ENCODE measurements at regions not wholly inside any gene's neighbourhood (a gene's known extent, or its start where the extent isn't known, plus 50 kb on each side); places are given as distances from the start of the nearest gene placed in this dataset.

GRCh38 chr16:26198221-26198620 lies 506.5 kb downstream of the HS3ST4 start:
- Histone ChIP-seq H3K4me3 (ENCODE audit: low read depth, low read length, poor library complexity, severe bottlenecking) (no peak overlapping the region), H3K9me3 (ENCODE audit: low read length) (no peaks in the 10 kb centered on the region), H4K20me1 (ENCODE audit: insufficient read depth, low read length) (no peaks in the 10 kb centered on the region), H3F3A (ENCODE audit: insufficient read depth, low read length) (no peaks in the 10 kb centered on the region), H3K4me1 (ENCODE audit: insufficient read depth, low read length, severe bottlenecking) (no peaks in the 10 kb centered on the region), H3K4me2 (ENCODE audit: low read length) (no peak overlapping the region), H3K9ac (ENCODE audit: low read length) (no peak overlapping the region), H3K27me3 (ENCODE audit: insufficient read depth, low read length) (no peaks in the 10 kb centered on the region), H2AFZ (ENCODE audit: low read length) (no peak overlapping the region), H3K36me3 (ENCODE audit: insufficient read depth, low read length) (no peaks in the 10 kb centered on the region), H3K27ac (ENCODE audit: low read depth, low read length, poor library complexity, severe bottlenecking) (no peak overlapping the region), H3K79me2 (ENCODE audit: insufficient read depth, low read length) (no peaks in the 10 kb centered on the region), H3K9me2 (ENCODE audit: low read depth, low read length) (no peaks in the 10 kb centered on the region)
- TF ChIP-seq EZH2 (IDR thresholded peaks at IDR 0.05; ENCODE audit: borderline replicate concordance, low read length) (no peak), CTCF (IDR thresholded peaks at IDR 0.05; ENCODE audit: low read length) (no peak)

- Histone ChIP-seq H3K9me3 (ENCODE audit: low read length) (no peaks in the 10 kb centered on the region), H2AFZ (ENCODE audit: low read length) (no peak overlapping the region), H3K27ac (ENCODE audit: low read depth, low read length, poor library complexity, severe bottlenecking) (no peak overlapping the region), H3K4me3 (ENCODE audit: low read depth, low read length, poor library complexity, severe bottlenecking) (no peak overlapping the region), H3K4me1 (ENCODE audit: insufficient read depth, low read length, severe bottlenecking) (no peaks in the 10 kb centered on the region), H3F3A (ENCODE audit: insufficient read depth, low read length) (no peaks in the 10 kb centered on the region), H3K27me3 (ENCODE audit: insufficient read depth, low read length) (no peaks in the 10 kb centered on the region), H3K4me2 (ENCODE audit: low read length) (no peak overlapping the region), H3K9me2 (ENCODE audit: low read depth, low read length) (no peaks in the 10 kb centered on the region), H4K20me1 (ENCODE audit: insufficient read depth, low read length) (no peaks in the 10 kb centered on the region), H3K36me3 (ENCODE audit: insufficient read depth, low read length) (no peaks in the 10 kb centered on the region), H3K9ac (ENCODE audit: low read length) (no peak overlapping the region), H3K79me2 (ENCODE audit: insufficient read depth, low read length) (no peaks in the 10 kb centered on the region)
- TF ChIP-seq EZH2 (IDR thresholded peaks at IDR 0.05; ENCODE audit: borderline replicate concordance, low read length) (no peak), CTCF (IDR thresholded peaks at IDR 0.05; ENCODE audit: low read length) (no peak)
Measured at GRCh38 chr16:26204138-26204537, 512.4 kb downstream of the HS3ST4 start.

GRCh38 chr16:26211542-26211941 lies 519.8 kb downstream of the HS3ST4 start:
- Histone ChIP-seq H3K27me3 (ENCODE audit: insufficient read depth, low read length) (no peaks in the 10 kb centered on the region), H4K20me1 (ENCODE audit: insufficient read depth, low read length) (no peaks in the 10 kb centered on the region), H3K36me3 (ENCODE audit: insufficient read depth, low read length) (no peaks in the 10 kb centered on the region), H3K4me2 (ENCODE audit: low read length) (no peak overlapping the region), H3K79me2 (ENCODE audit: insufficient read depth, low read length) (no peaks in the 10 kb centered on the region), H2AFZ (ENCODE audit: low read length) (no peak overlapping the region), H3K27ac (ENCODE audit: low read depth, low read length, poor library complexity, severe bottlenecking) (no peak overlapping the region), H3K9me3 (ENCODE audit: low read length) (no peaks in the 10 kb centered on the region), H3F3A (ENCODE audit: insufficient read depth, low read length) (no peaks in the 10 kb centered on the region), H3K4me1 (ENCODE audit: insufficient read depth, low read length, severe bottlenecking) (no peaks in the 10 kb centered on the region), H3K9ac (ENCODE audit: low read length) (no peak overlapping the region), H3K4me3 (ENCODE audit: low read depth, low read length, poor library complexity, severe bottlenecking) (no peak overlapping the region), H3K9me2 (ENCODE audit: low read depth, low read length) (no peaks in the 10 kb centered on the region)
- no peak for TF ChIP-seq CTCF (IDR thresholded peaks at IDR 0.05; ENCODE audit: low read length)
- TF ChIP-seq EZH2 (IDR thresholded peaks at IDR 0.05; ENCODE audit: borderline replicate concordance, low read length): no peak
